SK-N-SH (cell line): ENCODE measurements at regions not wholly inside any gene's neighbourhood (a gene's known extent, or its start where the extent isn't known, plus 50 kb on each side); places are given as distances from the start of the nearest gene placed in this dataset.

ENCODE experiments used
- CTCF ChIA-PET: fragments of 300-600, 350-600 bp; formaldehyde crosslinking; extraction: SDS; loops from one replicate; lab custom pipeline; 2021; lab: Yijun Ruan, JAX
- POLR2A ChIA-PET: fragments of 350-600 bp; sonication (Branson Sonifier 250); formaldehyde crosslinking; extraction: SDS; loops from one replicate; lab custom pipeline; 2020; ENCODE audit warnings: antibody characterized with exemption, inconsistent platforms; lab: Yijun Ruan, JAX
- DNase-seq: peaks from one replicate; pipeline ENCODE4 v3.0.0; 2012
- H2AFZ ChIP-seq: fragments of 200-600 bp; sonication (generic); 2 replicates; pipeline ENCODE4 v1.8.1; 2016; ENCODE audit warnings: antibody characterized with exemption, mild to moderate bottlenecking, low read depth
- H3F3A ChIP-seq: fragments of 200-600 bp; sonication (generic); replicated peaks from 2 replicates; pipeline ENCODE3; 2016; ENCODE audit warnings: antibody characterized with exemption, mild to moderate bottlenecking; ENCODE audit not compliant: insufficient read depth
- H3K27ac ChIP-seq, 2 experiments: fragments of 200-500 bp in 1 of 2; fragments of 200-600 bp in 1 of 2; sonication (Bioruptor generic) in 1 of 2; sonication (generic), shearing (Covaris generic) in 1 of 2; 2 replicates each; pipeline versions ENCODE4 v1.5.1 to v1.6.1; 2014 to 2016; ENCODE audit warnings: low read depth in 2 of 2, inconsistent platforms in 1 of 2, low read length in 1 of 2, mild to moderate bottlenecking in 1 of 2, mixed read lengths in 1 of 2
- H3K27me3 ChIP-seq: fragments of 200-600 bp; sonication (generic), shearing (Covaris generic); 2 replicates; pipeline ENCODE4 v1.6.1; 2016; ENCODE audit warnings: mixed run types; ENCODE audit not compliant: insufficient read depth
- H3K36me3 ChIP-seq, 2 experiments: fragments of 200-500 bp in 1 of 2; fragments of 200-600 bp in 1 of 2; sonication (Bioruptor generic) in 1 of 2; sonication (generic) in 1 of 2; replicated peaks in 1 of 2; 2 replicates each; pipeline versions ENCODE3 to v1.5.1; 2014 to 2016; ENCODE audit warnings: low read length in 1 of 2, mild to moderate bottlenecking in 1 of 2; ENCODE audit not compliant: insufficient read depth in 2 of 2, control insufficient read depth in 1 of 2
- H3K4me1 ChIP-seq, 2 experiments: fragments of 200-500 bp in 1 of 2; fragments of 200-600 bp in 1 of 2; sonication (Bioruptor generic) in 1 of 2; sonication (generic), shearing (Covaris generic) in 1 of 2; 2 replicates each; pipeline versions ENCODE4 v1.5.1 to v1.6.1; 2014 to 2016; ENCODE audit warnings: low read depth in 1 of 2, low read length in 1 of 2, mixed run types in 1 of 2; ENCODE audit not compliant: insufficient read depth in 2 of 2, control insufficient read depth in 1 of 2
- H3K4me2 ChIP-seq: fragments of 200-600 bp; sonication (generic), shearing (Covaris generic); 2 replicates; pipeline ENCODE4 v1.6.1; 2017; ENCODE audit warnings: mixed run types
- H3K4me3 ChIP-seq, 2 experiments: fragments of 200-500 bp in 1 of 2; fragments of 200-600 bp in 1 of 2; sonication (Bioruptor generic) in 1 of 2; sonication (generic), shearing (Covaris generic) in 1 of 2; 2 replicates each; pipeline versions ENCODE4 v1.5.1 to v1.8.1; 2014 to 2016; ENCODE audit warnings: low read depth in 2 of 2, inconsistent platforms in 1 of 2, low read length in 1 of 2, mild to moderate bottlenecking in 1 of 2, mixed read lengths in 1 of 2, moderate library complexity in 1 of 2
- H3K79me2 ChIP-seq: fragments of 200-600 bp; sonication (generic); 2 replicates; pipeline ENCODE4 v1.8.1; 2017; ENCODE audit warnings: mild to moderate bottlenecking; ENCODE audit not compliant: insufficient read depth
- H3K9ac ChIP-seq: fragments of 200-600 bp; sonication (generic); 2 replicates; pipeline ENCODE4 v1.6.1; 2017; ENCODE audit warnings: mixed run types
- H3K9me2 ChIP-seq: fragments of 200-600 bp; sonication (generic); 2 replicates; pipeline ENCODE4 v1.6.1; 2017; ENCODE audit warnings: mixed run types
- H3K9me3 ChIP-seq: fragments of 200-600 bp; sonication (generic); 2 replicates; pipeline ENCODE4 v1.6.1; 2017; ENCODE audit warnings: mixed run types, mild to moderate bottlenecking, moderate library complexity
- H4K20me1 ChIP-seq: fragments of 200-600 bp; sonication (generic); 2 replicates; pipeline ENCODE4 v1.6.1; 2017; ENCODE audit warnings: mild to moderate bottlenecking, mixed run types; ENCODE audit not compliant: insufficient read depth
- CHD2 ChIP-seq: fragments of 150-350 bp; IDR thresholded peaks from 2 replicates; pipeline ENCODE4 v1.6.1; 2018; ENCODE audit warnings: low read length; ENCODE audit not compliant: partially characterized antibody
- FOXJ3 ChIP-seq: sonication (generic); formaldehyde crosslinking; IDR thresholded peaks from 2 replicates; pipeline ENCODE4 v1.5.1; 2020; ENCODE audit warnings: mild to moderate bottlenecking, missing genetic modification reagents
- GABPA ChIP-seq: IDR thresholded peaks from 2 replicates; pipeline ENCODE4 v1.4.0; 2012; ENCODE audit warnings: low read depth, mild to moderate bottlenecking
- GATA2 ChIP-seq: sonication (generic); formaldehyde crosslinking; IDR thresholded peaks from 2 replicates; pipeline ENCODE4 v1.5.0; 2020; ENCODE audit warnings: mild to moderate bottlenecking, missing genetic modification reagents
- JUND ChIP-seq: IDR thresholded peaks from 2 replicates; pipeline ENCODE4 v1.4.0; 2012
- MEF2A ChIP-seq: IDR thresholded peaks from 2 replicates; pipeline ENCODE4 v1.4.0; 2012; ENCODE audit warnings: low read depth, borderline replicate concordance
- NFIC ChIP-seq: IDR thresholded peaks from 2 replicates; pipeline ENCODE4 v1.4.0; 2012; ENCODE audit warnings: borderline replicate concordance
- RCOR1 ChIP-seq: fragments of 150-350 bp; IDR thresholded peaks from 2 replicates; pipeline ENCODE4 v1.6.1; 2017; ENCODE audit warnings: antibody characterized with exemption, low read length
- RFX5 ChIP-seq: IDR thresholded peaks from 2 replicates; pipeline ENCODE4 v1.6.1; 2012; ENCODE audit warnings: mild to moderate bottlenecking, improper control_type of control experiment, low read length
- SIN3A ChIP-seq: IDR thresholded peaks from 2 replicates; pipeline ENCODE4 v1.6.1; 2012; ENCODE audit warnings: low read depth, mild to moderate bottlenecking, low read length, moderate library complexity, borderline replicate concordance
- SMC3 ChIP-seq: IDR thresholded peaks from 2 replicates; pipeline ENCODE4 v1.6.1; 2012; ENCODE audit warnings: low read depth, low read length, improper control_type of control experiment
- TCF12 ChIP-seq: IDR thresholded peaks from 2 replicates; pipeline ENCODE4 v1.4.0; 2012
- TEAD4 ChIP-seq: IDR thresholded peaks from 2 replicates; pipeline ENCODE4 v1.4.0; 2012; ENCODE audit warnings: mild to moderate bottlenecking, borderline replicate concordance; ENCODE audit not compliant: insufficient read depth
- YY1 ChIP-seq: IDR thresholded peaks from 2 replicates; pipeline ENCODE4 v1.4.0; 2012; ENCODE audit warnings: low read depth, mild to moderate bottlenecking
- WGBS: methylation state at CpG from one replicate; pipeline ENCODE4 v1.1.6; 2017; ENCODE audit warnings: low lambda C conversion rate; 5-methylcytosine and 5-hydroxymethylcytosine counted together
- TF ChIP-seq, protein P1 (sequence below): fragments of 150-350 bp; IDR thresholded peaks from 2 replicates; pipeline ENCODE4 v1.6.1; 2016; ENCODE audit warnings: mild to moderate bottlenecking, low read depth, low read length
- TF ChIP-seq, protein P2 (sequence below): IDR thresholded peaks from 2 replicates; pipeline ENCODE4 v1.4.0; 2012; ENCODE audit warnings: low read depth

- CTCF ChIA-PET = interaction anchor here (0.6 to 1.1 kb wide), 5 partner anchors 22 to 95 kb away, joined by 3 to 6 read pairs (median 4); no protein-coding TSS in a partner anchor
These were observed 234.6 kb upstream of the MIR17HG start for GRCh38 chr13:91112924-91113277.

GRCh38 chr13:91115776-91116175, 231.7 kb upstream of the MIR17HG start:
- H3K4me3 ChIP-seq = no peak overlapping the region
- H3K9me2 ChIP-seq = no peaks in the 10 kb centered on the region
- no peaks in the 10 kb centered on the region for H3K79me2 ChIP-seq
- no peak overlapping the region for H2AFZ ChIP-seq
- WGBS = 14% methylated on average over 1 of the region's 1 CpG
- H3F3A ChIP-seq = no peaks in the 10 kb centered on the region
- TF ChIP-seq, protein P1, sequence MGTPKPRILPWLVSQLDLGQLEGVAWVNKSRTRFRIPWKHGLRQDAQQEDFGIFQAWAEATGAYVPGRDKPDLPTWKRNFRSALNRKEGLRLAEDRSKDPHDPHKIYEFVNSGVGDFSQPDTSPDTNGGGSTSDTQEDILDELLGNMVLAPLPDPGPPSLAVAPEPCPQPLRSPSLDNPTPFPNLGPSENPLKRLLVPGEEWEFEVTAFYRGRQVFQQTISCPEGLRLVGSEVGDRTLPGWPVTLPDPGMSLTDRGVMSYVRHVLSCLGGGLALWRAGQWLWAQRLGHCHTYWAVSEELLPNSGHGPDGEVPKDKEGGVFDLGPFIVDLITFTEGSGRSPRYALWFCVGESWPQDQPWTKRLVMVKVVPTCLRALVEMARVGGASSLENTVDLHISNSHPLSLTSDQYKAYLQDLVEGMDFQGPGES = no peak
- TF ChIP-seq TEAD4 (no peak), YY1 (no peak), CHD2 (no peak), SIN3A (no peak), GABPA (no peak), JUND (no peak), SMC3 (no peak), RCOR1 (no peak)
- TF ChIP-seq, protein P2, sequence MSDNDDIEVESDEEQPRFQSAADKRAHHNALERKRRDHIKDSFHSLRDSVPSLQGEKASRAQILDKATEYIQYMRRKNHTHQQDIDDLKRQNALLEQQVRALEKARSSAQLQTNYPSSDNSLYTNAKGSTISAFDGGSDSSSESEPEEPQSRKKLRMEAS = no peak
- H3K4me1 ChIP-seq = no peaks in the 10 kb centered on the region; a peak in 1 of 4 replicates
- no peaks in the 10 kb centered on the region for H3K27me3 ChIP-seq
- H3K9ac ChIP-seq = no peak overlapping the region
- DNase-seq = no peak
- H3K9me3 ChIP-seq = no peaks in the 10 kb centered on the region
- H4K20me1 ChIP-seq = no peaks in the 10 kb centered on the region
- H3K27ac ChIP-seq = no peak overlapping the region
- ChIA-PET CTCF (interaction anchor here (1.2 kb wide), 1 partner anchor 70 kb away, joined by 4 read pairs; no protein-coding TSS in a partner anchor), POLR2A (no interaction called here)
- no peak overlapping the region for H3K4me2 ChIP-seq
- H3K36me3 ChIP-seq = no peaks in the 10 kb centered on the region

More at GRCh38 chr13:91112924-91113277, 234.6 kb upstream of the MIR17HG start:
- TF ChIP-seq GATA2 = peak; percentile 65
- TF ChIP-seq FOXJ3 (CRISPR knock-in tag) = no peak
- Histone ChIP-seq H3K4me3 (no peak overlapping the region), H3K9me2 (no peaks in the 10 kb centered on the region), H3K79me2 (no peaks in the 10 kb centered on the region), H4K20me1 (no peaks in the 10 kb centered on the region), H3K9me3 (no peaks in the 10 kb centered on the region), H3K36me3 (no peaks in the 10 kb centered on the region), H3K4me1 (no peaks in the 10 kb centered on the region; a peak in 1 of 4 replicates), H2AFZ (no peak overlapping the region), H3K27ac (no peak overlapping the region), H3F3A (no peaks in the 10 kb centered on the region), H3K4me2 (no peak overlapping the region), H3K9ac (no peak overlapping the region), H3K27me3 (no peaks in the 10 kb centered on the region)
- 66% methylated on average over 1 of the region's 1 CpG for WGBS
- POLR2A ChIA-PET = no interaction called here
- no peak for DNase-seq

DNA sequence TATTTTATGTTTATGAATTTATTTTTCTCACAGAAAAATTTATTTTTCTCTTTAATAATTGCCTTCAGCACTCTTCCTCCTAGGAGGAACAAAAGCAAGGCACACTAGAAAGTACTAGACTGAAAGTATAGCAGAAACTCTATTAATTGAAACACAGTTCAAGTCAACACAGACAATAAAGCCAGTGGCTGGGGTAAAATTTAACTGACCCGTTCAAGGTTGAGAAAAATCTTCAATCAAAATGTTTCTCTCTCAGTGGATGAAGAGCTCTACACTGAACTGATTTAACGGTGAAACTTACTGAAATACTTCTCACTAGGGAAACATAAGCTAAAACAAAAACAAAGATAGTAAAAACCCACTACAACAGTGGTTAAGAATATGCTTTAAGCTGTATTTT, 230.1 kb upstream of the MIR17HG start:
- Histone ChIP-seq H3K27me3 (no peaks in the 10 kb centered on the region), H4K20me1 (no peaks in the 10 kb centered on the region), H3K4me2 (no peak overlapping the region), H3K4me1 (no peaks in the 10 kb centered on the region; a peak in 1 of 4 replicates), H3K27ac (no peak overlapping the region), H3K9ac (no peak overlapping the region), H3K79me2 (no peaks in the 10 kb centered on the region), H3K9me2 (no peaks in the 10 kb centered on the region), H3F3A (no peaks in the 10 kb centered on the region), H3K36me3 (no peaks in the 10 kb centered on the region), H2AFZ (no peak overlapping the region), H3K9me3 (no peaks in the 10 kb centered on the region), H3K4me3 (no peak overlapping the region)
- no peak for DNase-seq
- ChIA-PET CTCF (interaction anchor here (0.9 to 1.1 kb wide), 2 partner anchors 39 to 42 kb away, joined by 3 read pairs; no protein-coding TSS in a partner anchor), POLR2A (no interaction called here)
- TF ChIP-seq TCF12 = no peak
- no peak for TF ChIP-seq NFIC
- TF ChIP-seq YY1 = no peak
- no peak for TF ChIP-seq GATA2
- TF ChIP-seq MEF2A = no peak
- no peak for TF ChIP-seq CHD2
- TF ChIP-seq, protein P1 = no peak
- TF ChIP-seq RFX5 = no peak
- WGBS = 60% methylated on average over 2 of the region's 2 CpGs
